Neural progenitor cell (in vitro differentiated cells): ENCODE measurements at regions not wholly inside any gene's neighbourhood (a gene's known extent, or its start where the extent isn't known, plus 50 kb on each side); places are given as distances from the start of the nearest gene placed in this dataset.

Experiments
- EZH2 ChIP-seq: fragments of 200-600 bp; sonication (generic); IDR thresholded peaks from 2 replicates; pipeline ENCODE4 v1.6.1; 2017; ENCODE audit warnings: antibody characterized with exemption, mild to moderate bottlenecking, moderate library complexity
- TF ChIP-seq, protein P1 (sequence below): fragments of 200-600 bp; sonication (generic); IDR thresholded peaks from 2 replicates; pipeline ENCODE4 v1.5.1; 2017; ENCODE audit warnings: antibody characterized with exemption, mild to moderate bottlenecking

- TF ChIP-seq, protein P1, sequence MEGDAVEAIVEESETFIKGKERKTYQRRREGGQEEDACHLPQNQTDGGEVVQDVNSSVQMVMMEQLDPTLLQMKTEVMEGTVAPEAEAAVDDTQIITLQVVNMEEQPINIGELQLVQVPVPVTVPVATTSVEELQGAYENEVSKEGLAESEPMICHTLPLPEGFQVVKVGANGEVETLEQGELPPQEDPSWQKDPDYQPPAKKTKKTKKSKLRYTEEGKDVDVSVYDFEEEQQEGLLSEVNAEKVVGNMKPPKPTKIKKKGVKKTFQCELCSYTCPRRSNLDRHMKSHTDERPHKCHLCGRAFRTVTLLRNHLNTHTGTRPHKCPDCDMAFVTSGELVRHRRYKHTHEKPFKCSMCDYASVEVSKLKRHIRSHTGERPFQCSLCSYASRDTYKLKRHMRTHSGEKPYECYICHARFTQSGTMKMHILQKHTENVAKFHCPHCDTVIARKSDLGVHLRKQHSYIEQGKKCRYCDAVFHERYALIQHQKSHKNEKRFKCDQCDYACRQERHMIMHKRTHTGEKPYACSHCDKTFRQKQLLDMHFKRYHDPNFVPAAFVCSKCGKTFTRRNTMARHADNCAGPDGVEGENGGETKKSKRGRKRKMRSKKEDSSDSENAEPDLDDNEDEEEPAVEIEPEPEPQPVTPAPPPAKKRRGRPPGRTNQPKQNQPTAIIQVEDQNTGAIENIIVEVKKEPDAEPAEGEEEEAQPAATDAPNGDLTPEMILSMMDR, result no peak
- TF ChIP-seq EZH2, result no peak
Observed at GRCh38 chr20:40511478-40511877, 177.6 kb downstream of the MAFB start.
